GM18502 (cell line): ENCODE measurements at regions not wholly inside any gene's neighbourhood (a gene's known extent, or its start where the extent isn't known, plus 50 kb on each side); places are given as distances from the start of the nearest gene placed in this dataset.

ENCODE experiments used
- ATAC-seq: cut with Tn5 transposase; IDR thresholded peaks from one replicate; pipeline ENCODE4 v1.9.1; 2021; ENCODE audit warnings: mild to moderate bottlenecking; ENCODE audit not compliant: unreplicated experiment, poor library complexity

DNA sequence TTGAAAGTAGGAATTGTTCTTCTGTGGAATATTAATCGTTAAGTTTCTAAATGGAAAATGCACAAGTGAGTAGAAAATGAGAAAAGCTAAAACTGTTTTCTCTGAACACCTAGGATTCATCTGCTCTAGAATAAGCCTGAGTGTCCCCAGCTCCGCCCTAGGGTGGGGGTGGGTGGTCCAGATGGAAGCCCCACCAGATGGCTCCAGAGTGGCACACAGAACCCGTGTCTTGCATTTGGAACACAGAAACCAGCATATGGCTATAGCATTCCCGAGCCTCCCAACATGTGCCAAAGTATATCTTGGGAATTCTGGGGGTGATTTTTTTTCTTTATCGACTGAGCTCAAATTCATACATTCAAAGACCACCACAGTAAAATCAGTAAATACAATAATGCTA is 517.7 kb upstream of the PSMD7 start:
- no peak for ATAC-seq

- no peak for ATAC-seq
These were observed 520.7 kb upstream of the PSMD7 start for GRCh38 chr16:73775841-73776388.

GRCh38 chr16:73771196-73772064 is 525.2 kb upstream of the PSMD7 start:
- no peak for ATAC-seq

DNA sequence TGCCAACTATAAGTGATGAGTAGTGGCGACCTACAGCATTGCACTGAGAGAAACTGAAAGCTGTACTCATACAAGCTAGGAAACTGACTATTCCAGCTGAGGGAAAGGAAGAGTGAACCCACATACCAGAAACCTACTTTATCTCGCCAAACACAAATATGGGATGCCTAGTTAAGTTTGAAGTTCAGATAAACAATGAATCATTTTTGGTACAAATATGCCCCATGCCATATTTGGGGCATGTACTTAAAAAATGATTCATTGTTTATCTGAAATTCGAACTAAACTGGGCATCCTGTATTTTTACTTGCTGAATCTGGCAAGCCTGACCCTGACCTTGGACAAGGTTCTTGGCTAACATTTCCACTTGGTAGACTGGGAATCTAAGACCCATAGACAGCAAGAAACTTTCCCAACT is 527.8 kb upstream of the PSMD7 start:
- no peak for ATAC-seq

DNA sequence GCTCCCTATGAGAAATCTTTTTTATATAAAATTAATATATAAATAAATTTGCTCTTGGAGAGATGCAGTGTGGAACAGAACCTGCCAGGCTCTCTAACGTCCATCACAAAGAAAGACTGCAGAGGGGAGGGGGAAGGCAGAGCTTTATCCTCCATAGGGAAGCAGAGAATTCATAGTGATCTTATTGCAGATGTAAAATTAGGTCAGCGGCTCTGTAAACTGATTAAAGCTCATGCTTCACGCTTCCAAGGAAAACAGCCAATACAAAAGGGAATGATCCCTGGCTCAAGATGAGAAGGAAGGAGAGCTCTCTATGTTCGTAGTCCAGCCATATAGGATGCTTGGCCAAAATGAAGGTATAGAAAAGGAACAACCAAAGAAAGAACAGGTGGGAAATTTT is 532.3 kb upstream of the PSMD7 start:
- no peak for ATAC-seq

DNA sequence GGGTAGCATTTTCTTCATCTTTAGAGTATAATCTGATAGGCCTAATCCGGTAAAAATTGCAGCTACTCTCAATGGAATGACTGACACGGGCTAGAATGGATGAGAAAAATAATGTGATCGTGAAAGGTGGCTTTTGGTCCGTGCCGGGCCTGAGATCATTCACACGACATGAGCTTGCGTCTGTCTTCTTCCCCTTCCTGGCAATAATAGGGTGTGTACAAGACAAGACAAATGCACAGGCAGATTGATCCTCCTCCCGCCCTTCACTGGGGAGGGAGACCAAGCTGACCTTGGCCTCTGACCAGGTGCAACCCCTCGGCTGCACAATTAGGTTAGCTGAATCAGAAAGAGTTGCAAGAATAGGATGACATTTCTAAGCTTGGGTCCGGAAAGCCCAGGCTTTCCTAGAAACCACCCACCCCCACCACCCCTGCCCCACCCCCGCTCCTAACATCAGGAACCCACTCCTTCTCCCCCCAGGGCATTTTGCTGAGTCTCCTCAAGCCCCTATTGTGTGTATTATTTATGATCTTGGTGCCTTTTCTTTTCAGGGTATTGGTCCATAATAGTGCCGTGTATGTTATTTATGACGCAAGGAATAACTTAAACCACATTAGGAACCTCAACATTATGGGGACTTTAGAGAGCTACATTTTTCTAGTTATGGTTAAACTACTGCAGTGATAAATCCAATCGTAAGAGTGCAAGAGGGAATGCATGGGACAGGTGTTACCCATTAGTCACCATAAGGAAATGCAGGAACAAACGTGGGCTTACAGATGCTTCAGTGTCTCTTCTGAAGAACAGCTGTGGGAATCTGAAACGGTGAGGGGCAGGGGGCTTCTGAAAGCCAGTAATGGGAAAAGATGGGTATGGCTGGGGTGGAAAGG is 540.1 kb upstream of the PSMD7 start:
- no peak for ATAC-seq

- ATAC-seq = no peak
These were observed 542.7 kb upstream of the PSMD7 start for GRCh38 chr16:73753931-73754330.

GRCh38 chr16:73750639-73751038 is 546.0 kb upstream of the PSMD7 start:
- ATAC-seq = no peak

DNA sequence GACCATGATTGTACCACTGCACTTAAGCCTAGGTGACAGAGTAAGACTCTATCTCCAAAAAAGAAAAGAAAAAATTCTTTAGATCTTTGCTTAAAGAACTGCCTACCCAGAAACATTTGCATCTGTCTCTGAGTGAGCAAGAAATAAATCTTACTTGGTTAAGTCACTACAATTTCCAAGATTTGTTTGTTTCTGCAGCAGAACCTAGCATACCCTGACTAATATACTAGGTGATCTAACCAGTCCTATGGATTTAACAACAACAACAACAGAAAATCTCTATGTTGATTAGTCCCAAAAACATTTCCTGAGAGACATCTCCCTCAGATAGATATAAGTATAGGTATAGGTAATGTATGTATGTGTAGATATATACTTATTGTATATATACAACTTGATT is 549.3 kb upstream of the PSMD7 start:
- no peak for ATAC-seq

GRCh38 chr16:73746554-73746953 is 550.1 kb upstream of the PSMD7 start:
- no peak for ATAC-seq

DNA sequence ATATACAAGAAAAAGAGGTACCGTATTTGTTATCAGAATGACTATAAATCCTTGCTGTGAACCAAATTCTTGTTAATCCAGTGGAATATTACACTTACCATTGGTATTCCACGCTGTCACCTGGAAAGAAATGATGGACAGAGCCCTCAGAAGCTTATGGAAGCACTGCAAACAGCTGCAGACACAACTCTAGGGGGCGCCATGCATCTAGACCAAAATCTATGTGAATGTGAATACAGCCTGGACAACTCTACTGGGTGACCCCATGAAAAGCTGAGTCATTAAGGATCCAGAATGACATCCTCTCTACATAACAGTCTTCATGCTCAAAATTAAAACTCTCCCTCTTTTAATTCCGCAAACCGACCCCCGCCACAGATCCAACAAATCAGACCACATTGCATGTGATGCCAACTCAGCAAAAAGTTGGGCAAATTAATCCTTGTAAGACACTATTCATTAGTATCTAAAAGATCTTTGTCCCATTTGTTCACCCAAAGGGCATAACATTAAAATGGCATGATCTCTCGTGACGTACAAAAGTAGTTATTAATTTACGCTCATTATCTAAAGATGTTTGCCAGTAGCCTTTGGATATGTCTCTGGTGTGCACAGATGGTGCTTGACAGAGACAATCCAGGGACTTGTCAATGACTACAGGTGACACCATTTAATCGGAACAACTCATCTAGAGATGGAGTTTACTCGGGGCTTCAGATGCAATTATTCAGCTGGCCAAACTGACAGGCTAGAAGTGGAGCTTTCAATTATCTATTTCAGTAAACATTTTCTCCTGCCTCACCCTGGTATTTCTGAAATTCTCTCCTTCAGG is 552.7 kb upstream of the PSMD7 start:
- no peak for ATAC-seq

DNA sequence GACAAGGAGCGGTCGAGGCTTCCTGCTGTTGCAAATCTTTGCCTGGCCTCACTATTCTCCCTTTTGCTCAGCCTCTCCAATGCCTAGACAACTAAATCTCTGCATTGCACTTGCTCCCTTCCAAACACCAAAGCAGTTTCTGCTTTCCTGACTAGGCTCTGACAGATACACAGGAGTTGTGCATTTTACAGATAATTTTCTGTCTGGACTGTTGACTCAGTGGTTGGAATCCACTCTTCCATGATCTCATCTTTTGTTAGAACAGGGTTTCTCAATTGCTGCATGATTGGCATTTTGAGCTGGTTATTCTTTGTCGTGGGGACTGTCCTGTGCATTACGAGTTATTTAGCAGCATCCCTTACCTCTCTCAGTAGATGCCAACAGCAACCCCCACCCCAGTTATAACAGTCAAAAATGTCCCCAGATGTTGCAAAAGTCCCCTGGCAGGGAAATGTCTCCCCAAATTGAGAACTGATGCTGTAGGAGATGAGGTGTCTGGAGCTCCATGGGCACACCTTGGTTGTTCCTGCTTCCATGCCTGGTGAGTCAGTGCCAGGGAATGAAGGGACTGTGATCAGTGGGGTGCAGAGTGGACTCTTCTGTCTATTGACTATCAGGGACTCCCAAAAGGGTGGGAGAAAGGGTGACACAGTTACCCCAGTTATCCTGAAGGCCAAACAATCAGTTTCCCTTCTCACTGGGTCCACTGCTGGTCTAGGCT is 557.4 kb upstream of the PSMD7 start:
- ATAC-seq = no peak

DNA sequence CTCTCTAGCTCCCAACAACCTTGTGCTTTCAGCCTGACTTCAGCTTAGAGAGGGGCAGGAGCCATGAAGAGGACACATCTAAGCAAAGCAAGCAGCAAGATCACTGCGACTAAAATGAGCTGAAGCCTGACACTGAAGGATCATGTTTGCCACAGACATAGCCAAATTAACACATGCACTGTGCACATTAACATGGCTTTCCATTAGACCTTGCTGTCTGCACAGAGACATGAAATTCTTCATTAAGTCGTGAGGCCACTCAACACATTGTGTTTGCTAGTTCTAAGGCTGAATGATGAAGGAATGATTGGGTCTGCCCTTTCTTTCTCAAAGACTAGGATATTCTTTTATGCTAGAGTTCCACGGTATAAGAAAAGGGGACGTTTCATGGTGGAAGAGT is 558.3 kb upstream of the PSMD7 start:
- ATAC-seq = no peak

- no peak for ATAC-seq
These were observed 559.0 kb upstream of the PSMD7 start for GRCh38 chr16:73737637-73738036.

GRCh38 chr16:73735954-73736353 is 560.7 kb upstream of the PSMD7 start:
- ATAC-seq = no peak

- ATAC-seq = no peak
These were observed 561.6 kb upstream of the PSMD7 start for GRCh38 chr16:73735018-73735417.

DNA sequence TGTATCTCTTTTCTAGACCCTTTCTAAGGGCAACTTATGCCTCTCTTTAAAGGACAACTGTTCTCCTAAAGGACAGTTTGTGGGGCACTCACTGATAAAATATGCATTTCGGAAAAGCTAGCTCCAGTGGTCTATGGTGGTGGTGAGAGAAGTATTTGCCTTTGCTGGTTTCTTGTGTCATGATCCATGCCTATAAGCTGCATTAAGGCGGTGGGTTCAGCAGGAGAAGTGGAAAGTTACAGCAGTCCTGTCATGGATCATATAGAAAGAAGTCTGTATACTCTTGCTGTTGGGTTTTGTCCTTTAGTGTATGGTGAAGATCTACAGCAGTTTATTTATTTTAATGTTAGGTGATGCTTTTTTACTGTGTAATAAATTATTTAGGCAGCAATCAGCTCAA is 563.9 kb upstream of the PSMD7 start:
- no peak for ATAC-seq

GRCh38 chr16:73732143-73732542 is 564.5 kb upstream of the PSMD7 start:
- ATAC-seq = no peak

DNA sequence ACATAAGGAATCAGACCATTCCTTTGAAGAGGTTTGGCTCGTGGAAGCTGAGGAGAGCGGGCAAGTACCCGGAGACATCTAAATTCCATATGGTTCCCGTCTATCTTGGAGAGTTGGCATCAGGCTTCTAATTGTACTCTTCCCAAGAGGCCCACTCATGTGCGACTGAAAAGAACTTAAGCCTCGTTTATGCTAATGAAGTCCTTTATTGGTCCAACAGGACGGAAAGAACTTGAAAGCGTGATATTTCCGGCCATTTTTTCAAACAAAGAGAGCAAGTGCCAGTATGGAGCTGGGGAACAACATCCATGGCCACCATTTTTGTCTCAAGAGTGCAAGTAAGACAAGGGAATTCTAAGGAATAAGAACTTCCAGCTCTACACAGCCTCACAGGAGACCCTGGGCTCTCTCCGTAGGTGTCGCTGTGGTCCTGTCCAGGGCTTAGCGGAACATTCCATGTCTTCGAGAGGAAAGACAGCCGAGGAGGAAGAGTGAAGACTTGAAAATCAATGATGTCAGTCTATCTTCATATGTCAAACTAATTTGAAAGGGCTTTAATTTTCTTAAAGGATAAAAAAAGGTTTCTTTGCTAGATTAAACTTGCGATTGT is 566.0 kb upstream of the PSMD7 start:
- no peak for ATAC-seq
